H54 (cell line): ENCODE measurements at regions not wholly inside any gene's neighbourhood (a gene's known extent, or its start where the extent isn't known, plus 50 kb on each side); places are given as distances from the start of the nearest gene placed in this dataset.

Source experiments
- DNase-seq: peaks from one replicate; pipeline ENCODE4 v3.0.0; 2011; ENCODE audit warnings: low spot score, mixed read lengths; ENCODE audit not compliant: insufficient read length
- FAIRE-seq: peaks from 3 replicates; lab custom pipeline; 2011; peaks lifted over from hg19 to GRCh38; lab: Jason Lieb, UNC
- POLR2A ChIP-seq: IDR thresholded peaks from 2 replicates; pipeline ENCODE4 v1.6.1; 2011; ENCODE audit warnings: low read depth, mild to moderate bottlenecking, low read length

DNA sequence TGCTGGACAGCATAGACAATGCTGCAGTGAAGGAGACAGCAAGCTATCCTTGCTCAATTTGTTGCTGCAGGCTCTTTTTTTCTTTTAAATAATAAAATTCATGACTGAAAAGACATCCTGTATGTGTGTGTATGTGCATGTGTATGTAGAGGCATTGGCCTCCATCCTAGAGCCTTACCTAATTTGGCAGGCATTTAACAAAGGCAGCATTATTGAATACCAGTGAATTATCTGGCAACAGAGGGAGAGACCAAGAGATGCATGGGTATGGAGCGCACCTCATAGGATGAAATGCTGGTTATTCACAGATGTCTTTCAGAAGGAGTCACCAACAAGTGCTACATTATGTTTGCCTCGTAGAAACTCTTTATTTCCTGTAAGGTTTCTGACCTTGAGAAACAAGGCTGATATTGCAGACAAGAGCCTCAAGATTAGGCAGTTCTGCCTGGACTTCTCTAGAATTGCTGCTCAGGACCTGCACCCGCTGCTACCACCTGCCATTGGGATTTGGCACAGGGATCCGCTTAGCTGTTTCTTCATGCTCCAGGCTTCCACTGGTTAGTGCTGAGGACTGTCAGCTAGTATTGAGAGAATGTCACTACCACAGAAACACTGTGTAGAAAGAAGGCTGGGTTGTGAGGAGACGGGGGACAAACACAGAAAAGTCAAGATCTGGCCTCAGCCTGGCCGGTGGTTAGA lies 247.7 kb upstream of the RFX3 start:
- no peak for TF ChIP-seq POLR2A
- no peak for FAIRE-seq
- no peak for DNase-seq

DNA sequence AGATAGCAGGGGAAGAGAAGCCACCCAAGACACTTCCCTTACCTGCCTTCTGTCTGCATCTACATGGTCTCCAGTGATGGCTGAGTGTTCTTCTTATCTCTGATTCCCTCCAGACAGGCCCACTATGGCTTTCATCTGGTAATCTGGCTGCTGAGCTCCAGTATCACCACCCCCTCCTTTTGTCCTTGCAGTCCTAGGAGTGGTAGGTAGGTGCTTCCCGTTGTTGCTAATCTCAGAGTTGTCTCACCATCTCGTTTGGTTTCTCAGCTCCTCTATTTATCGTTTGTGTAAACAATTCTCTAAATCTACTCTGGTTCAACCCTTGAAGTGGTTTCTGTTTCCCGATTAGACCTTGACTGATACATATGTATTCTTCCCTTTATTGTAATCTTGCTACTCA lies 243.8 kb upstream of the RFX3 start:
- FAIRE-seq (no peak), DNase-seq (no peak)
- TF ChIP-seq POLR2A: no peak

DNA sequence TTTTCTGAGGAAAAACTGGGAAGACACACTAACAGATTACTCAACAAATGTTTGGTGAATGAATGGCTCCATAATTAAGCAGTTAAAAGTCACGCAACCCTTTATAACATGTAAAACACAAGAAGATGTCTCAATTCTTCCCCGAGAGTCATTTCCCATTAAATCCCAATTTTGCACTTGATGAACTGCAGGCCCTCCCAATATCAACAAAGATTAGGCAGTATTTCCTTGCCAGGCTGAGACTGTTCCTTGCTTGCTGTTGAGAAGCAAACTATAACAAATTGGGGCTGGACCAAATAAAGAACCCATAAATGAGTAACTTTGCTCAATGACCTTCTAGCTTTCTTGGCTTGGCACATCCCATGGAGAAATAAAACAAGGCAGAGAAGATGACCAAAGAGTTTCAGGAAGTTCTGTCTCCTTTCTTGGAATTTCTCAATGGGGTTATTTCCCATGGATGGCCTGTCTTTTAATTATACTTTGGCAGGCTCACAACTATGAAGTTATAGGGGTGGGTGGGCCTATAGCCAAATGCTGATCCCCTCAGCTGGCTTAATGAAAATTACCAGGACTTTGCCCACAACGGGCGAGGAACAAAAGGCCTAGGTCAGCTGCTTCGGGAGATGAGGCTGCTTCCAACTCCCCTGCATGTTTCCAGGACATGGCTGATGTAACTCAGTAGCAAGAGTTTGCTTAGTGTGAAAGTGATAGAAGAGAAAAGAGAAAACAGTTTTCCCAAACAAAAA lies 243.1 kb upstream of the RFX3 start:
- FAIRE-seq: no peak
- DNase-seq: no peak
- TF ChIP-seq POLR2A: no peak

DNA sequence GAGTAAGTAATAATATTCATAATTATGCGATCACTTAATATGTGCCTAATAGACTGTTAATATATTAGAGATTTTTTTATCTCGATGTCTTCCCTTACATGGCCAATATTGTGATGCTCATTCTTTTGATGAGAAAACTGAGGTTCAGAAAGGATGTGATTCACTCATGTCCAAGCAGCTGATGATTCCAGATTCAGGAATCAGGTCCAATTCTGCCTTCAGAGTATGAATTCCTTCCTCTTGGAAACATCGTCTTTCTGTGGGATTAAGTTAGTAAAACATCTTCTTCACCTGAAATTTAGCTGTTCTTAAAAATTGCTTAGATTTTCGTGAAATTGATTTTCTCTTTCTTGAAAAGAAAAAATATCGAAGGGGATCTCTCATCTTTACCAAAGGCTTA lies 242.5 kb upstream of the RFX3 start:
- DNase-seq: no peak
- TF ChIP-seq POLR2A: no peak
- no peak for FAIRE-seq

DNA sequence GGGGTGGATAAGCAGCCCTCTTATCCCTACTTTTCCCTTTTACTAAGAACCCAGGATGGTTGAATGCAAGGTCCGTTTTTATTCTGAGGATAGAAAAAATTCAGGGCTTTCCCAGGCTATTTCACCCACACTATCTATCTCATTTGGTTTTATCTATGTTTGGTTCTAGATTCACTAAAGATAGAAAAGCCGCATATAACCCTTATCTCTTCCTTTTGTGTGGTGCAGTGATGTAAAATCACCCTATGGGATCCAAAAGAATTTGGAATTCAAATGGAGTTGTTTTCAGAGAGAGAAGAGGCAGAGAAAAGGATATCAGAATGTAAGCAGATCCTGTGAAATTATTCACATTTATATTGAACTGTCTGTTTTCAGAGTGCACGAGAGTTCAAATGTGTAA lies 236.3 kb upstream of the RFX3 start:
- DNase-seq: no peak
- no peak for TF ChIP-seq POLR2A
- FAIRE-seq: no peak

DNA sequence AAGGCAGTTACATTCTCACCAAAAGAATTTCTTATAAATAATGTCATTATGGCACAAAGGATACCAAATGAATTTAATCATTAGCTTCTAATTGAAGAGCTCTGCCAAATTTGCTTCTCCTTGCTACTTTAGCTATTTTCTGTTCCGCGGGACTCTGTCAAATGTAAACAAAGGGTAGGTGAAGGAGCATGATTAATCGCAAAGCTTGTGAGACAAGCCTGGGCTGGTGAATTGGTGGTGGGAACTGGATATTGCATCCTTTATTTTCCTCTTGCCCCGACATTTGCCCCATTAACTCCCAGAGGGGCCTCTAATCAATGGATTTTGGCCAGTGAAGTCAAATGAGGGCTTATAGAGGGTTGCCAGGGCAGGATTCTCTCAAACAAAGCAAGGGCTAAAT lies 234.2 kb upstream of the RFX3 start:
- DNase-seq (no peak), FAIRE-seq (no peak)
- no peak for TF ChIP-seq POLR2A

DNA sequence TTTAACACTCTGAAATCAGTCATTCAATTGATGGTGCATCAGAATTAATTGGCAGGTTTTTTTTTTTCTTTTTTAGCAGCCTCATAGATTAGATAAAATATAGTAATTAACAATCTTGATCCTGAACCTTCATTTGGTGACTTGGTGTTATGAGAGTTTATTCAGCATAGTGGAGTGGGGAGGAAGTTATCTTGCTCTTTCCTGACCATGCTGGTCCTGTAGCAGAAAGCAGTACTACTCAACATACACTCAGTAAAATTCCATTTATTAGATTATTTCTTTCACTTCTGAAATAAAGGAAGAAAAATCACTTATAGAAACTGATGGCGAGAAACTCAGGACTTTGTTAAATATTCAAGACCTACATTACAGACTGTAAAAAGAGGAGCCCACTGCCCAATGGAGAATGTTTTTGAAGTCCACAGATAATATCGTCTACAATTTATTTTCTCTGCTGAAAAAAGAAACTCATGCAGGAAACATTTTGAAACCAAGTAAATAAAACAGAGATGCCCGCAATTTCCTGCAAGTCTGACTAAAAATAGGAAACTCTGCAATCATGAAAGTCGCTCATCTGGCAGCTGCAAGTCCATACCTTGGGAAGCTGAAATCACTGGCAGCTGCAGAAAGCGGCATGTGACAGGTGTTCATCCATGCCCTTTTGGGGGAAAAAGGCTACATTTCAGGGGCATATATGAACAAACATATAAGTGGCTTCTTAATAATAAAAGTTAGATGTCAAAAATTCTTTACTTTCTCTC lies 233.2 kb upstream of the RFX3 start:
- no peak for TF ChIP-seq POLR2A
- DNase-seq (no peak), FAIRE-seq (no peak)

DNA sequence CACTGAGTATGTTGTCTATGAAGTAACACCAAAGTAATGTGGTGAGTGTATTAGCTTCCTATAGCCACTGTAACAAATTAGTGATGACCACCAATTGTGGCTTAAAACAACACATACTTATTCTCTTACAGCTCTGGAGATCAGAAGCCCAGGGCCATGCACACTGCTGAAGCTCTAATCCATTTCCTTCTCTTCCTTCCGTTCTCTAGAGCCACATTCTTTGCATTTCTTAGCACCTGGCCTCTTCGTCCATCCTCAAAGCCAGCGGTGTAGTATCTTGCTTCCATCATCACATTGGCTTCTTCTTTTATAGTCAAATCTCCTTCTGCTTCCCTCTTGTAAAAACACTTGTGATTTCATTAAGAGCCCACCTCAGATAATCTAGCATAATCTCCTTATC lies 230.3 kb upstream of the RFX3 start:
- DNase-seq (no peak), FAIRE-seq (peak; percentile 48)
- no peak for TF ChIP-seq POLR2A

DNA sequence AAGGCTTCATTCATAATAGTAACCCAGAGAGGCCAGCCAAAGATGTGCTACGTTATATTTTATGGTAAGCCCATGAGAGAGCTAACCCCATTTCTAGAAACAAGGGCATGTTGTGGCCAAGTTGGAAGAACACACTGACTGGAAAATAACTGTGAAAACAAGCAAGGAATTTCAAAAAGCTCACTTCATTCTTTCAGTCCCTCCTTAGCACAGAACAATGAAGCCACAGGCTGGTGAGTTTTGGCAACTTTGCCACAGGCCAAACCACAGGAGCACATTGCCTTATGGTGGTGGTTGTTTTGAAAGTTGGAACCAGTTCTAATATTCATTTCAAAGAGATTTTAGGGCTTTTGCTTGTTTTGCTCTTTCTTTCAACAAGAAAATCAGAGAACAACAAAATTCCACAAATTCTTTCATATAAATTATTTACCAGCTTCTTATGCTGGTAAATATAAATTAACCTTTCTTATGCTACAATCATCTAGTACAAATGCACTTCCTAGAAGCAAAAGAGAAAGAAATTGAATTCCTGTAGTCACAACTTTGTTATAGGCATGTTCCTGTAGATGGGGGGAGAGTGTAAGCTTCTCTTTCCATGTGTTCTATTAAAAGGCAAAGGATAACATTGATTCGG lies 225.4 kb upstream of the RFX3 start:
- FAIRE-seq (peak; percentile 62), DNase-seq (no peak)
- TF ChIP-seq POLR2A: no peak

DNA sequence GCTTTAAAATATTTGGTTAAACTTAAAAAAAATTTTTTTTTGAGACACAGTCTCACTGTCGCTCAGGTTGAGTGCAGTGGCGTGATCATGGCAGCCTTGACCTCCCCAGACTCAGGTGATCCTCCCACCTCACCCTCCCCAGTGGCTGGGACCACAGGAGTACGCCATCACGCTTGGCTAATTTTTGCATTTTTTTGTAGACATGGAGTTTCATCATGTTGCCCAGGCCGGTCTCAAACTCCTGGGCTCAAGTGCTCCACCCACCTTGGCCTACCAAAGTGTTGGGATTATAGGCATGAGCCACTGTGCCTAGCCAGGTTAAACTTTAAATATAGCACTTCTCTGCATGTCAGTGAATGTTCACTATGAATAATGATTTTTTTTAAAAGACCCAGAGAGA lies 224.5 kb upstream of the RFX3 start:
- no peak for DNase-seq
- no peak for FAIRE-seq
- TF ChIP-seq POLR2A: no peak

DNA sequence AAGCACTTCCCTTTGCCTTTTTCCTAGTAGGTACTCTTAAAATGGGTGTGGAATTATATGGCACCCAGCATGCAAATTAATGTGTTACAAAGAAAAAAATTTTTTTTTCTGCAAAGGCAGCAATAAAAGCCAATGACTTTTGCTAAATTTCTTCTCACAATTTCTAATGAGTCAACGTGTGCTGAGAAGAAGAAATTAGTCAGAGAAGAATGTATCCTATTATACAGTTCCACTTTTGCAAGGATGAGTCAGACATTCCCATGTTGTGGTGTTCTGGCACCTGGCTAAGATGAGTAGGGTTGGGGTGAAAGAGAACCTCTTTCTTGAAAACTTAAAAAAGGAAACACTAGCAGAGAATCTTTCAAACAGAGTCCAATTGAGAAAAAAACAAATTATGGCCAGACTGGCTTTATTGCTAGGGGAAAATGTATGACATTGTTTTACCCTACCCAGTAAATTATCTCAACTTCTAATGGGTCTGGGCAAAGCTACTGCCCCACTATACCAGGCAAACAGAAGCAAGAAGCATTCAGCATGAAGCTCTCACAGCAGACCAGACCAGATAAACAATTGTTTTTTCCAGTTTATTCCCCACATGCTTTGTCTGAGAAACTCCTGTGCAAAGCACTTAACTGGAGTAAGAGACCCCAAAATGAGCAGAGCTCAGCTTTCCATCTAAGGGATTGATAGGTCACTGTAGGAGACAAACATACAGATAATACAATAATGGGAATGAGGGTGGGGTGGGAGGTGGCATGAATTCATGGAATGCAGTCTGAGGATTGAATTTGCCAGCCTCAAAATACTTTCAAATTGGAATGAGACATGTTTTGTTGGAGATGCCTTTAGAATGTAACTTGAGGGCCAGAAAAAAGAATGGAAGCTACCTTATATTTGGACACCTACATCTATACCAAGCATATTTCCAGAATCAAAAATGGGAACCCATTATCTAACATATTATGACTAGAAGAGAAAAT lies 220.8 kb upstream of the RFX3 start:
- no peak for TF ChIP-seq POLR2A
- peak; percentile 74 for DNase-seq
- FAIRE-seq: peak; percentile 100

DNA sequence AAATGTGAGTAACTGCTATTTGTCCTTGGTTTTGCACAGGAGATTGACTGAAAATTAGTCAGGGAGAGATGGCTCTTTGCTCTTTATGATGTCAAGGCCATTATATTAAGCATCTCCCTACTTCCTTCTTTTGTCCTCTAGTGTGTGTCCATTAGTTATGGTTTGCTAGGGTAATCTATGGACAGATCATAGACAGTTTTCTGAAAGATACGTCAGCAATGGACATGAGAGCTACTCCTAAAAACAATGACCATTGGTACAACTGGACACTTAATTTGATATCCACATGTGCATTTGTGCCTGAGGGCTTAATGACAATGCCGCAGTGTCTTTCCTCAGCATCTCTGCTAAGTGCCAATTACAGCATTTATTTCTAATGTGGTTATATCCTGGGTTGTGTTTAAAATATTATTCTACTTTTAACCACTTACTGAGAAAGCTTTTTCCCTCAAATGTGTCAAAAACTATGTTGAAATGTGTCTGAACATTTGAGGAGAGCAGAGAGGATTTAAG lies 218.2 kb upstream of the RFX3 start:
- no peak for DNase-seq
- FAIRE-seq: no peak
- TF ChIP-seq POLR2A: no peak

DNA sequence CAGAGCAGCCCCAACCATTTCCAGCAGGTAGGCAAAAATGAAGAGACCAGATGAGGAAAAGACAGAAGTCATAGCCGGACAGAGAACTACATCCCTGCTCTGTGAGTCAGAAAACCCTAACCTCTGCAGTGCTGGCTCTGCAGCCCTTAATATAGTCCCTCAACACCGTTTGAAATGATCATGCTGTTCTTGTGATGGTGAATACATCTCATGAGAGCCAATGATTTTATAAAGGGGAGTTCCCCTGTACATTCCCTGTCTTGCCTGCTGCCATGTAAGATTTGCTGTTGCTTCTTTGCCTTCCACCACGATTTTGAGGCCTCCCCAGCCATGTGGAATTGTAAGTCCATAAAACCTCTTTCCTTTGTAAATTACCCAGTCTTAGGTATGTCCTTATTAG lies 216.8 kb upstream of the RFX3 start:
- FAIRE-seq (no peak), DNase-seq (no peak)
- no peak for TF ChIP-seq POLR2A
